AG09309 (cell line): ENCODE measurements at regions not wholly inside any gene's neighbourhood (a gene's known extent, or its start where the extent isn't known, plus 50 kb on each side); places are given as distances from the start of the nearest gene placed in this dataset.

Experiments used
- DNase-seq: peaks from one replicate; pipeline ENCODE4 v3.0.0-alpha.2; 2010; ENCODE audit warnings: low read depth
- H3K4me3 ChIP-seq: 2 replicates; pipeline ENCODE4 v1.5.1; 2011; ENCODE audit warnings: mild to moderate bottlenecking, low read depth, low read length, moderate library complexity; ENCODE audit not compliant: control insufficient read depth
- CTCF ChIP-seq: IDR thresholded peaks from 2 replicates; pipeline ENCODE4 v1.5.1; 2011; ENCODE audit warnings: mild to moderate bottlenecking, low read depth, low read length, inconsistent platforms; ENCODE audit not compliant: insufficient read depth, control insufficient read depth; ENCODE audit errors: missing control alignments

GRCh38 chr12:90851800-90852718 is 102.9 kb downstream of the CCER1 start:
- no peak for DNase-seq
- TF ChIP-seq CTCF, result no peak
- no peak overlapping the region for H3K4me3 ChIP-seq

GRCh38 chr12:90842477-90842876 is 112.5 kb downstream of the CCER1 start:
- DNase-seq, result no peak
- H3K4me3 ChIP-seq, result no peak overlapping the region
- TF ChIP-seq CTCF, result no peak

DNA sequence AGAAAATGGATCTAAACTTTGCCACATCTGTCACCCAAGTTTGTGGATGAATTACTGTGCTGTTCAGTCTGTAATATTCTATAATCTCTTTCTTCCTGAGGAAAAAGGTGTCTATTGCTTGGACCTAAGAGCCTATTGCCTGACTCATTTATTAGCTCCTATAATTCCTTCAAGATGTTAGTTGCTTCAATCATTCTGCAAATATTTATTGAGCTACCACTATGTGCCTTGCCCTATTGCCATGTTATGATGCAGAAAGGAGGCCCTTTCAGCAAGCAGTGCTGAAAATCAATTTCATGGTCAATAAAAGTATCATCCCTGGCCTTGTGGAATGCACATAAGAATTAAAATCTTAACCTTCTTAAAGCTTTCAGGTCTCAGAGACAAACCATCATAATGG is 113.6 kb downstream of the CCER1 start:
- TF ChIP-seq CTCF, result no peak

GRCh38 chr12:90839346-90839745 is 115.6 kb downstream of the CCER1 start:
- no peak overlapping the region for H3K4me3 ChIP-seq
- TF ChIP-seq CTCF, result no peak
- no peak for DNase-seq

More for the DNA sequence above, 113.6 kb downstream of the CCER1 start:
- no peak for DNase-seq
- H3K4me3 ChIP-seq, result no peak overlapping the region

- TF ChIP-seq CTCF, result no peak
- H3K4me3 ChIP-seq, result no peak overlapping the region
- no peak for DNase-seq
These were observed 118.3 kb downstream of the CCER1 start for GRCh38 chr12:90836689-90837088.

DNA sequence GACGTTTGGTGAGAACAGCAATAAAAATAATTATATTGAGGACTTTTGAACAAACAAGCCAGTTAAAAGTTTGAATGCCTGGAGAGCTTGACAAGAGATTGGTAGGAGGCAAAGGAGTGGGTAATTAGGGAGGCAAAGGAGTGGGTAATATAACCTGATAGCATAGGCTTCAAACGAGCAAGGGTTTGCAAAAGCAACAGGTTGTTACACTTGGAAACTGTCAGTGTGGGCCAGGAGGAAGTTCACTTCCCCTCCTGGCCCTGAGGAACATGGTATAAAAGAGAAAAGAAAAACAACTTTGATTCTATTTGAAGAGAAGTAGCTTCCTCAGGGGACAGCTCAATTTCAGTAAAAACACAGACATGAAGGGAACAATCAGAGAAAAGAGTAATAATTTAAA is 121.7 kb downstream of the CCER1 start:
- no peak for TF ChIP-seq CTCF
- no peak overlapping the region for H3K4me3 ChIP-seq
- DNase-seq, result no peak
